Suprapubic skin (tissue), 4 donors: ENCODE measurements at regions not wholly inside any gene's neighbourhood (a gene's known extent, or its start where the extent isn't known, plus 50 kb on each side); places are given as distances from the start of the nearest gene placed in this dataset.

Source experiments
- DNase-seq, 2 donors: peaks; one replicate each; pipeline ENCODE4 v3.0.0-alpha.2; 2019; ENCODE audit warnings: low spot score in 2 of 2
- H3K27ac ChIP-seq: fragments of 200-600 bp; sonication (generic); one replicate; pipeline ENCODE4 v1.5.1; 2019
- H3K27me3 ChIP-seq: fragments of 200-600 bp; sonication (generic); one replicate; pipeline ENCODE4 v1.5.1; 2019
- H3K36me3 ChIP-seq: fragments of 200-600 bp; sonication (generic); one replicate; pipeline ENCODE4 v1.5.1; 2019
- H3K4me1 ChIP-seq: fragments of 200-600 bp; sonication (generic); one replicate; pipeline ENCODE4 v1.5.1; 2019
- H3K4me3 ChIP-seq: fragments of 200-600 bp; sonication (generic); one replicate; pipeline ENCODE4 v1.5.1; 2019; ENCODE audit warnings: mild to moderate bottlenecking
- H3K9me3 ChIP-seq: fragments of 200-600 bp; sonication (generic); one replicate; pipeline ENCODE4 v1.5.1; 2019
- CTCF ChIP-seq, 2 donors: fragments of 200-600 bp in 1 of 2; fragments of 450-650 bp in 1 of 2; sonication (generic) in 1 of 2; IDR thresholded peaks; one replicate each; pipeline ENCODE4 v1.5.1; 2016 to 2019; ENCODE audit warnings: antibody characterized with exemption in 2 of 2, mild to moderate bottlenecking in 1 of 2, moderate library complexity in 1 of 2
- EP300 ChIP-seq: sonication (generic); formaldehyde crosslinking; IDR thresholded peaks from one replicate; pipeline ENCODE4 v1.6.1; 2017; ENCODE audit warnings: antibody characterized with exemption
- POLR2A ChIP-seq, 2 donors: fragments of 450-650 bp; IDR thresholded peaks; one replicate each; pipeline ENCODE4 v1.6.1; 2017; ENCODE audit warnings: antibody characterized with exemption in 2 of 2, mild to moderate bottlenecking in 2 of 2, moderate library complexity in 2 of 2
- POLR2AphosphoS5 ChIP-seq, 3 donors: sonication (generic); formaldehyde crosslinking; IDR thresholded peaks; one replicate each; pipeline ENCODE4 v1.6.1; 2017; ENCODE audit warnings: antibody characterized with exemption in 3 of 3
- WGBS: methylation state at CpG from one replicate; pipeline ENCODE4 v1.1.5; 2018; 5-methylcytosine and 5-hydroxymethylcytosine counted together

DNA sequence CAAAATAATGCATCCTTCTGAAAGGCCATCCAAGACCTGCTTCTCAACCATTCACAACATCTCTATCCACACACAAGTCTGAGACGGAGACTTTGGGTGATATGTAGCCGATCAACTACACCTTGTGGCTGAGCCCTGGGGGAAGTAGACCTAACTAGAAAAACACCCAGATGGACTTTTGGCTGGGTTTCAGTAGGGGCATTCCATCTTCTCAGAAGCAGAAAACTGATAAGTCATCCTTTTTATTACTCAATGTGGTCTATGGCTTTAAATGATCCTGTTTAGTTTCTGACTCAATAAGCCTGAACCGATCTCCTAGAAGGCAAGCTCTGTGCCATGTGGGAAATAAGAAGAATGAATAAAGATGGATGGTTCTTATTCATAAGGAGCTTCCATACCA lies 82.5 kb upstream of the AFF2 start:
- no peak for TF ChIP-seq POLR2AphosphoS5 (IDR thresholded peaks at IDR 0.05)
- Histone ChIP-seq H3K4me1 (no peaks in the 10 kb centered on the region), H3K36me3 (no peaks in the 10 kb centered on the region), H3K27me3 (no peaks in the 10 kb centered on the region), H3K9me3 (no peaks in the 10 kb centered on the region), H3K27ac (no peak overlapping the region), H3K4me3 (no peak overlapping the region)
- DNase-seq, result no peak
- 57% methylated on average over 3 of the region's 3 CpGs for WGBS

DNA sequence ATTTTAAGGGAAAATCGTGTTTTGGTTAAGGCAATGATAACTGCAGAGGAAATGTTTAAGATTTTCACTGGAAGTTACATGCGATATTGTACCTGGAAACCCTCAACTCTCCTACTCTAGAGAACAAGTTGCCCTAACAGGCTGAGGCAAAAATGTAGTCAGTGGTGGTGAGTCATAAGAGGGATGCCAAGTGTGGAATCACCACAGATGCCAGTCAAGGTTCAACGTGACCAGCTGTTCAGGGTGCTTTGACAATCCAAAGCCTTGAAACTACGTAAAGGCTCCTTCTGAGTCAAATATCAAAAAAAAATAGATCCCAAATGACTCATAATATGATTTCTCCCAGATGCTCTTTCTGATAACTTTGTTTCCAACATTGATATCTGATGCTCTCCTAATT lies 77.9 kb upstream of the AFF2 start:
- Histone ChIP-seq H3K27ac (no peak overlapping the region), H3K36me3 (no peaks in the 10 kb centered on the region), H3K4me3 (no peak overlapping the region), H3K4me1 (no peaks in the 10 kb centered on the region), H3K9me3 (no peaks in the 10 kb centered on the region), H3K27me3 (no peaks in the 10 kb centered on the region)
- DNase-seq, result no peak
- TF ChIP-seq POLR2A (IDR thresholded peaks at IDR 0.05) (no peak), EP300 (no peak), POLR2AphosphoS5 (IDR thresholded peaks at IDR 0.05) (no peak), CTCF (IDR thresholded peaks at IDR 0.05) (no peak)
- 75% methylated on average over 4 of the region's 4 CpGs for WGBS

GRCh38 chrX:148424570-148424969 lies 75.8 kb upstream of the AFF2 start:
- no peak for DNase-seq
- Histone ChIP-seq H3K4me3 (no peak overlapping the region), H3K36me3 (no peaks in the 10 kb centered on the region), H3K27ac (no peak overlapping the region), H3K4me1 (no peaks in the 10 kb centered on the region), H3K27me3 (no peaks in the 10 kb centered on the region), H3K9me3 (no peaks in the 10 kb centered on the region)
- TF ChIP-seq CTCF (IDR thresholded peaks at IDR 0.05), result no peak
- no peak for TF ChIP-seq EP300
- TF ChIP-seq POLR2A (IDR thresholded peaks at IDR 0.05), result no peak
- no peak for TF ChIP-seq POLR2AphosphoS5 (IDR thresholded peaks at IDR 0.05)
- WGBS, result 79% methylated on average over 2 of the region's 2 CpGs

DNA sequence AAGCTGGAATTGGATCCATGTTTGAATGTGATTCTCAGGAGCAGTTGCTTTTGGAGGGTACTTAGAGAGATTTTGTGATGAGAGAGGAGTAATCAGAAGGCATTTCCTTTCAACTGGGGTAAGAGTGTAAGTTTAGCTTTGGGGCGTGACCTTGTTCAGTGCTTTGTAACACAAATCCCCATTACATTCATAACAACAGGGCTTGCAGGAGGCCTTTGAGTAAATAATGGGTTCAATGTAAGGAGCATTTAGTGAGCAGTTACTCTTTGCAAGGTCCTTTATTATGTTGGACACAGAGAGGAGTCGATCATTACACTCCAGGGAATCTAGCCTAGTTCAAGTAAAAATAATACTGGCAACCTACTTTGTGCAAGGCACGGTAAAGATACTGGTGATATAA lies 74.0 kb upstream of the AFF2 start:
- Histone ChIP-seq H3K36me3 (no peaks in the 10 kb centered on the region), H3K27ac (no peak overlapping the region), H3K4me3 (no peak overlapping the region), H3K27me3 (no peaks in the 10 kb centered on the region), H3K9me3 (no peaks in the 10 kb centered on the region), H3K4me1 (no peaks in the 10 kb centered on the region)
- WGBS, result 69% methylated on average over 3 of the region's 3 CpGs
- TF ChIP-seq CTCF (IDR thresholded peaks at IDR 0.05), result no peak
- no peak for TF ChIP-seq EP300
- no peak for TF ChIP-seq POLR2A (IDR thresholded peaks at IDR 0.05)
- no peak for TF ChIP-seq POLR2AphosphoS5 (IDR thresholded peaks at IDR 0.05)
- no peak for DNase-seq

- Histone ChIP-seq H3K9me3 (no peaks in the 10 kb centered on the region), H3K36me3 (no peaks in the 10 kb centered on the region), H3K27me3 (no peaks in the 10 kb centered on the region), H3K27ac (no peak overlapping the region), H3K4me3 (no peak overlapping the region), H3K4me1 (no peaks in the 10 kb centered on the region)
- no peak for DNase-seq
- 51% methylated on average over 3 of the region's 3 CpGs for WGBS
- TF ChIP-seq POLR2A (IDR thresholded peaks at IDR 0.05) (no peak), EP300 (no peak), POLR2AphosphoS5 (IDR thresholded peaks at IDR 0.05) (no peak), CTCF (IDR thresholded peaks at IDR 0.05) (no peak)
These were observed 59.0 kb upstream of the AFF2 start for GRCh38 chrX:148441387-148441786.

GRCh38 chrX:148443216-148443615 lies 57.2 kb upstream of the AFF2 start:
- no peak for DNase-seq
- Histone ChIP-seq H3K36me3 (no peaks in the 10 kb centered on the region), H3K27ac (no peak overlapping the region), H3K9me3 (no peaks in the 10 kb centered on the region), H3K4me1 (no peaks in the 10 kb centered on the region), H3K4me3 (no peak overlapping the region), H3K27me3 (no peaks in the 10 kb centered on the region)
- TF ChIP-seq EP300 (no peak), POLR2AphosphoS5 (IDR thresholded peaks at IDR 0.05) (no peak), POLR2A (IDR thresholded peaks at IDR 0.05) (no peak), CTCF (IDR thresholded peaks at IDR 0.05) (no peak)
- 53% methylated on average over 3 of the region's 3 CpGs for WGBS
